HFF-Myc (cell line): ENCODE measurements at regions not wholly inside any gene's neighbourhood (a gene's known extent, or its start where the extent isn't known, plus 50 kb on each side); places are given as distances from the start of the nearest gene placed in this dataset.

ENCODE experiments used
- DNase-seq: peaks from one replicate; pipeline ENCODE4 v3.0.0-alpha.2; 2011; ENCODE audit warnings: low read depth; ENCODE audit errors: extremely low read depth
- H3K4me3 ChIP-seq: replicated peaks from 2 replicates; pipeline ENCODE4 v1.5.1; 2011; ENCODE audit warnings: low read depth, mild to moderate bottlenecking, control low read depth, low read length
- CTCF ChIP-seq: IDR thresholded peaks from 2 replicates; pipeline ENCODE4 v1.5.1; 2012; ENCODE audit warnings: mild to moderate bottlenecking, low read depth, low read length, control low read depth; ENCODE audit errors: missing control alignments

- DNase-seq: no peak
- no peak for TF ChIP-seq CTCF
- H3K4me3 ChIP-seq: no peak overlapping the region
Observed at GRCh38 chr11:96885912-96886311, 496.1 kb downstream of the JRKL start.

DNA sequence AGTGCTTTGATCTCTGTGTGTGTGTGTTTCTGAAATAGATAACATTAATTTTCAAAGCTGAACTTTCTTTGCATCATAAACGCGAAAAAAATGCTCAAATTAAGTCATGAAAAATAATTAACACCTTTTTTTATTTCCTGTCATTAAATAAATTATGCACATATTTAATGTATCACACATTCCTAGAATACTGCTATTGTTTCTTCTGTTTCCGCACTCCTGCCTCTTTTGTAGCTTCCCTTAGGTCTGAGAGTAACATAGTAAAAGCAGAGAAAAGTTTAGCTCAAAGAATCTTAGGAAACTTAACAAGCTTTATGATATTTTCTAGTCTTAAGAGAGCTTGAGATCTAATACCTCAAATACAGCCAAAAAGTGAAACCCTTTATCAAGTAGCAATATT is 504.2 kb downstream of the JRKL start:
- TF ChIP-seq CTCF: no peak
- no peak overlapping the region for H3K4me3 ChIP-seq
- no peak for DNase-seq

DNA sequence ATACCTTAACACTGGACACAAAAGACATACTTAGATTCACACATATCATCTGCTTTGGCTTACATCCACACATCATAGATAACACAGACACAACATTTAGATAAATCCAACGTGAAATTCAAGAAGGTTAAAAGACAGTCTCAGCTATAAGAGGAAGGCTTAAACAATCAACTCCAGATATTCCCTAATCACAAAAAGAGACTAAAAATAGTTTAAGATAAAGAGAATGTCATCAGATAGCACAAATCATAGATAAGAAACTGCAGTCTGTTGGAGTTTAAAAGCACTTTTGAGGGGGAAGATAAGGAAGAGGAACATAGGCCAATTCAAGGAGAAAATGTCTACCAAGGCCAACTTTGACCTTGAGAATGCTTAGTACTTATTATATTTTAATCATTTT is 504.8 kb downstream of the JRKL start:
- no peak for TF ChIP-seq CTCF
- H3K4me3 ChIP-seq: no peak overlapping the region
- no peak for DNase-seq

DNA sequence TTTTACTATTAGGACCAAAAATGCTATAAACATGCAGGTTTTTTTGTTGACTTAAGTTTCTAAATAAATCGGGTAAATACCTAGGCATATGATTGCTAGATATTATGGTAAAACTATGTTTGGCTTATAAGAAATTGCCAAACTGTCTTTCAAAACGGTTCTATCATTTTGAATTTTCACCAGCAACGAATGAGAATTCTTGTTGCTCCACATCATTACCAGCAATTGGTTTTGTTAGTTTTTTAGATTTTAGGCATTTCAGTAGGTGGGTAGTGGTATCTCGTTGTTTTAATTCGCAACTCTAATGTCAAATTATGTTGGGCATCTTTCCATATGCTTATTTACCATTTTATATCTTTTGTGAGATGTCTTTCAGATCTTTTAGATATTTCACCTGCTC is 510.2 kb downstream of the JRKL start:
- DNase-seq: no peak
- no peak for TF ChIP-seq CTCF
- no peak overlapping the region for H3K4me3 ChIP-seq

DNA sequence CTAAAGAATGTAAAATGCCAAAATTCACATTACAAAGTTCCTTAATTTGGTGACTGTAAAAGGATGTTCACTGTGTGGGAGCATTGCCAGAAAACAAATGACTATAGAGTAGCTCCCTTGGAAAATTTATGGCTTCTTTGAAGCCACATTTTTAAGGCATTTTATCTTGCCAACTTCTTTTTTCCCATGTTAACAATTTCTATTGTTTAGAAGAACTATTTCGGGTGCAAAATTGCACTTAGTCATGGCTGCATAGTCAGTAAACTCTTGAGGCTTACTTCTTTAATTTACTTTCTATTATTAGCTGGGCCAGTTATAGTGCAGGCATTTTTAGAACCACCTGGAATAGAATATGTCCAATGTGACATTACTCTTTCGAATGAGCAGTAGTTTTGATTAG is 515.3 kb downstream of the JRKL start:
- no peak for TF ChIP-seq CTCF
- no peak overlapping the region for H3K4me3 ChIP-seq
- DNase-seq: no peak

- no peak for DNase-seq
- no peak for TF ChIP-seq CTCF
- no peak overlapping the region for H3K4me3 ChIP-seq
Observed at GRCh38 chr11:96905663-96906062, 515.9 kb downstream of the JRKL start.

DNA sequence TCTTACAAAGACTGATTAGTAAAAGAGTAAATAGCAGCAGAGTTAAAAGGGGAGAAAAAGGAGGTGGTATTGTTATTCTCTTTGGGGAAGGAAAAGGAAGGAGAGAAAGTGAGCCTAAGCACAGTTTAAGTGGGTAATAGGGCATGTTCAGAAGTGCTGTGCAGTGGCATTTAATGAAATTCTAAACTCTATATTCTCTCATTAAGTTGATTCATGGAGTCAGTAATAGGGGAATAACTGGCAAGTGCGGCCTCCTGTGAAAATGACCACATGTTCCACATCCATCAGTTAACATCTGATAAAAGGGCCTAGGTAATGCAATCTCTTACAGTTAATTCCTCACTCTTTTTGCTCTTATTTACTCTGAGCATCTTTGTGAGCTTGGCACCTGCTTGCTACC is 516.7 kb downstream of the JRKL start:
- no peak overlapping the region for H3K4me3 ChIP-seq
- no peak for DNase-seq
- TF ChIP-seq CTCF: no peak
